DMS153 (cell line): ENCODE measurements at regions not wholly inside any gene's neighbourhood (a gene's known extent, or its start where the extent isn't known, plus 50 kb on each side); places are given as distances from the start of the nearest gene placed in this dataset.

Experiments
- DNase-seq: peaks from one replicate; lab custom pipeline; 2025; lab: John Stamatoyannopoulos, UW

DNA sequence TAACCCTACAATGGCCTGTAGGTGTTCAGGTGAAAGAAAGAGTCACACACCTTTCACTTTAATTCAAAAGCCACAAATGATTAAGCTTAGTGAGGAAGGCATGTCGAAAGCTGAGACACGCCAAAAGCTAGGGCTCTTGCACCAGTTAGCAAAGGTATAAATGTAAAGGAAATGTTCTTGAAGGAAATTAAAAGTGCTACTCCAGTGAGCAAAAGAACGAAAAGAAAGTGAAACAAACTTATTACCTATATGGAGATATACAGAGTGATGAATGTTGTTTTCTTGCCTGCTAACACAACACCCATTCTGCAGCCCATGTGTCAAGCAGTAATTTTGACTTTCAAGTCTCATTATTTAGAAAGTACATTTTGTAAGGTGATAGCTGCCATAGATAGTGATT lies 254.2 kb upstream of the SLC24A2 start:
- DNase-seq = no peak

GRCh38 chr9:20042128-20042711 lies 253.4 kb upstream of the SLC24A2 start:
- DNase-seq = no peak

- DNase-seq = no peak
These were observed 252.9 kb upstream of the SLC24A2 start for GRCh38 chr9:20041697-20042081.

DNA sequence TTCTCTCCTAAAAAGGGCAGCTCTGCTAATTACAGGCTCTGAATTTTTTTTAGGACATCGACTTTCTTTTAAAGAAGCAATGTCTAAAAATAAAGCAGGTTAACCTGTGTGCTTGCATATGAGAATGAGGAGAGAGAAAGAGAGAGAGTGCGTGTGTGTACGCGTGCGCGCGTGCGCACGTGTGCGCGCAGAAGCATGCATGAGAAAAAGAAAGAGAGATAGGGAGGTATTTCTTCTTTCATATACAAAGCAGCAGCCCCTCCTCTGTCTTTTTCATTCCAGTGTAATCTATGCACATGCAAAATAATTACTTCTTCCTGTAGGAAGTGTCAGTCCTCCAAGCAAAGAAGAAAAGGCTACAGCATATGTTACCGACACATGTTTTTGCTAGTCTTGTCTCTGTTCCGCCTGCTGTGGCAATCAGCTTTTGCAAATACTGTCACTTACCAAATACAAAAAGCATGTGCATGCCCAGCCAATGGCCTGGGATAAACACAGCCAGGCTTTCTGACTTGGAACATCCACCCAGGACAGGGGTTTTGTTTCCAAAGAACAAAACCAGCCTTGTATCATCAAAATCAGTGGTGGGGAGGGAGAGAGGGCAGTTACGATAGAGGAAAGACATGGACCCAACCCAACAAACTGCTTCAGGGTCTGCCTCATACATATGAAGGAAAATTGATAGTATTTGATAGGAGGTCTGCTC lies 252.3 kb upstream of the SLC24A2 start:
- DNase-seq = no peak

GRCh38 chr9:20037699-20038098 lies 248.9 kb upstream of the SLC24A2 start:
- no peak for DNase-seq

DNA sequence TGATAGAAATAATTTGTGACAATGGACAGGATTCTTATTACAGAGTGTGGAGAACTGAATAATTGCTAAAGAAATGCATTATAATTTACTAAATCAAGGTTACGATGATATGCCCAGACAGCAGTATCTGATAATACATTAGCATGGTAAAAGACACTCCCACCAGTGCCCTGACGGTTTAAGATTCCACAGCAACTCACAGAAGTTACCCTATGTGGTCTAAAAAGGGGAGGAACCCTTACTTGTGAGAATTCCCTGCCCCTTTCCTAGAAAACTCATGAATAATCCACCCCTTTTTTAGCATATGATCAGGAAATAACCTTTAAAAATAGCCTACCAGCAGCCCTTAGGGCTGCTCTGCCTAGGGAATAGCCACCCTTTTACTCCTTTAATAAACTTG lies 244.7 kb upstream of the SLC24A2 start:
- no peak for DNase-seq

GRCh38 chr9:20032413-20033006 lies 243.7 kb upstream of the SLC24A2 start:
- no peak for DNase-seq

GRCh38 chr9:20031836-20032235 lies 243.0 kb upstream of the SLC24A2 start:
- no peak for DNase-seq

DNA sequence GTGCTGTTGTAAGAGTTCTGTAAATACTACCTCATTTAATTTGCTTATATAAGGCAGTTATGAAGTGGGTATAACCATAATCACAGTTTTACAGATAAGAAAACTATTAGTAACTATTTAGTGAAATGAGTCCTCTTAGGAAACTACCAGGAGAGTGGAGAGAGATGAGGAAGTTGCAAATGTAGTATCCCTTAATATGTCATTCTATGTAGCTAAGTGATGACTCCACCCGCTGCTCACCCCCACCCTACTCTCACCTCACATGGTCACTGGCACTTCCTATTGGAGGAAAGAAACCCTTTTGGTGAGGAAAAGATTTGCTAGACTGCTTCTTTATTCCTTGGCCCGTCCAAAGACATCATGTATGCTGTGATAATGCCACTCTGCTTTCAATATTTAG lies 241.8 kb upstream of the SLC24A2 start:
- DNase-seq = no peak

GRCh38 chr9:20030221-20030620 lies 241.4 kb upstream of the SLC24A2 start:
- no peak for DNase-seq

GRCh38 chr9:20028849-20029231 lies 240.0 kb upstream of the SLC24A2 start:
- no peak for DNase-seq

DNA sequence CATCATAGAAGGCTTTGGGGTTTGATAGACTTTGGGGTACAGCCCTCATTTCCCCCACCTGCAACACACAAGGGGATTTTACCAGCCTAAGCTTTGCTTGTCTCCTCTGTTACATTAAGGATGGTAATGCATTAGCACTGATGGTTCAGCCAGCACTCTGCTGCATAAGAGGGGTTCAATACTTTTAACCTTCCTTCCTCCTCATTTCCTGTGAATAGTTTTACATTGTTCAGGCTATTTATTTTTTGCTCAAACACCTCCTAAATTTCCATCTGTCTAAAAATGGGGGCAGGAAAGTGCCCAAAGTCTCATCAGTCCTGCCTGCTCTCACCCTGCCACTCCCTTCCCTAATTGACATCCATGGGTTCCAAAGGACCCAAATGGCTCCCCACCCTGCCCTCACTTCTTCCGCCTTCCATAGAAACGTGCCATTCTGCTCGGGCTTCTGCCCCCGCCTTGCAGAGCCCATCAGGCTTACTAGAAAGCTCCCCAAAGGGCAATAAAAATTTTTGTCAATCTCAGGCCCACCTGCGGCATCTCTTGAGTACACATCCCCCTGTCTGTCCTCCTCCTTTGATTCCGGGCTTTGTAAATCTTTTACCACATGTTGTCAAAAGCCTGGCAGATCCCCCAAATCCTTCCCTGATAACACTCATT lies 239.5 kb upstream of the SLC24A2 start:
- DNase-seq = no peak

DNA sequence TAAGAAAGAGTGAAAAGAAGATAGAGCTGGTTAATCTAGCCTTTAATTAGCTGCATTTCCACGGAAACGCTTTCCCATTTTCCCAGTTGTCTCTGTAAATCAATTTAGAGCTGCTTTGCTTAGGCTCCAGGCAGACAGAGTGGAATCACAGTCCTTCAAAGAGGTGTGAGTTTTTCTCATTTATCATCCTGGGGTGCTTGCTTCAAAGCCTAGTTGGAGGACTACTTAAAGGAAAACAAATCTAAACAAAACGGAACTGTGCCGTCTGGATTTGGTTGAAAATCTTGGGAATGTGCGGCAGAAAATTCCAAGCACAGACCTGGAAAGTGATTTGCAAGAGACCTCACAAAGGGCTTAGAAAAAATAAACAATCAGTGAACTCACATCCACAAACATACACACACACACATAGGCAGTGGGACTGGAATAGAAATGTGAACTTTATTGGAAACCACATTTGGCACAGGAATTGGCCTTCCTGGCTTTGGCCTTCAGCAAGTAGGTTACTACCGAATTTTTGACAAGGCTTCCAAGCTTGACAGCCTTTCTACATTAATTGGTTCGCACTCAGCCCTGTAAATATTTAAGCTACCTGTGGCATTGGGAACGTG lies 235.2 kb upstream of the SLC24A2 start:
- no peak for DNase-seq

DNA sequence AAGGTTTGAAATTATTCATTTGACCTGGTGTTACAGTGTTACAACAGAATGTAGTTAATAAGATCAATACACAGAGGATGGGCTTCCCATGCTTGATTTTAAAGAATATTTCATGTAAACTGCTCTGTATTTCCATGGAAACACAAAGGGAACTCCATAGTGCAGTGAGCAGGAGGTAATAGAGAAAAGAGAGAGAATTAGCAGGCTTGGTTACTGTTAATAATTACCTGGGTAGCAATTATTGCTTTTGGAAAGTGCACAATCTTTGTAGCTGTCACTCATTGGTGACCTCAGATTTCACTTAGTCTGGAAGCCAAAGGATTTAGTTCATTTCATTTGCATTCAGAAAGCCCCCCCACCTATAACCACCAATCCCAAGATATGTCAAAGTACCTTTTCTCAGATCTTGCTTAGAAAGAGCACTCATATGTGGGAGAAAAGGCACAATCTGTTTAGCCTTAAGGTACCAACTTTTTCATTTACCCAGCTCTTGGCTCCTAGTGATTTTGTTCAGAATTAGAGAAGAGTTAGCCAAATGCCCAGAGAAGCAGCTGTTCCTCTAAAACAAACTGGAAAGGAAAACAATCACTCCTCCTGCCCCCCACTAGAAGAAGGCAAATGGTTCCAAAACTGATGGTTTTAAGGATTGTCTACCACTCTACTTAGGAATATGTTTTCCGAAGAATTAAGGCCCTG lies 234.5 kb upstream of the SLC24A2 start:
- no peak for DNase-seq

DNA sequence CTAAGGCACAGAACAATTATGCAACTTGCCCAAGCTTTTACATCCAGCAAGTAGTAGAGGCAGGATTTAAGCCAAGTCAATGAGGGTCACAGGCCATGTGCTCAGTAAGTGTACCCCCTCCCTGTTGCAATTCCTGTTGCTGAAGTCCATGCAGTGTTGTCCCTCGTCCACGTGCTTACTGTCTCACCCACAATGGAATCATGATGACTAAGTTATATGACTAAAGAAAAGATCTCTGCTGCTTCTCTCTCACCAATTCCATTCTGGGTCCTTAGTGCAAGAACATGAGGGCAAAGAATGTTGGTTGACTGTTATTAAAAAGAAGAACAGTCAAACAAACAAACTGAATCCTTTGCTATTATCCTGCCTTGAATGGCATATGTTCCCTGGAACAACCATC lies 233.6 kb upstream of the SLC24A2 start:
- DNase-seq = no peak

DNA sequence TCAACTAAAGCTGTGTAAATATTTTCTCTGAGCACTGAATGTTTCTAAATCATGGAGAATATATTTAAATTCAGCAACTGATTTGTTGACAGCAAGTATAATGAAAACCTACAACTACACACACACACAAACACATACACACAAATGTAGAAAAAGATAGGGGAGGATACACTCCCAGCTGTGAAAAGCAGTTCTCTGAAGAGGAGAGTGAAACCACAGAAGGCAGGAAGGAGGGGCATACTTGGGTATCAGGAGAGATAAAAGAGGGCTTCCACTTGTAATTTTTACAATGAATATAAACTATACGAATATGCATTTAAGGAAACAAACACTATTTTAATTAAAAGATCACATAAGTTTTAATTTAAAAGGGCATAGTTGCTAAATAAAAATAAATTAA lies 227.8 kb upstream of the SLC24A2 start:
- DNase-seq = no peak

- DNase-seq = peak; percentile 26
These were observed 226.6 kb upstream of the SLC24A2 start for GRCh38 chr9:20015427-20015931.

- DNase-seq = no peak
These were observed 225.3 kb upstream of the SLC24A2 start for GRCh38 chr9:20014168-20014567.

DNA sequence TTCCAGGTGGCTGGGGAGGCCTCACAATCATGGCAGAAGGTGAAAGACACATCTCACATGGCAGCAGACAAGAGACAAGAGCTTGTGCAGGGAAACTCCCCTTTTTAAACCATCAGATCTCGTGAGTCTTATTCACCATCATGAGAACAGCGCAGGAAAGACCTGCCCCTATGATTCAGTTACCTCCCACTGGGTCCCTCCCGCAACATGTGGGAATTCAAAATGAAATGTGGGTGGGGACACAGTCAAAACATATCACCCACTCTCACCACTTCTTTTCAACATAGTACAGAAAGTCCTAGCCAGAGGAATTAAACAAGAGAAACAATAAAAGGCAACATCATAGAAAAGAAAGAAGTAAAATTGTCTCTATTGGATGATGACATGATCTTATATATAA lies 223.4 kb upstream of the SLC24A2 start:
- no peak for DNase-seq

DNA sequence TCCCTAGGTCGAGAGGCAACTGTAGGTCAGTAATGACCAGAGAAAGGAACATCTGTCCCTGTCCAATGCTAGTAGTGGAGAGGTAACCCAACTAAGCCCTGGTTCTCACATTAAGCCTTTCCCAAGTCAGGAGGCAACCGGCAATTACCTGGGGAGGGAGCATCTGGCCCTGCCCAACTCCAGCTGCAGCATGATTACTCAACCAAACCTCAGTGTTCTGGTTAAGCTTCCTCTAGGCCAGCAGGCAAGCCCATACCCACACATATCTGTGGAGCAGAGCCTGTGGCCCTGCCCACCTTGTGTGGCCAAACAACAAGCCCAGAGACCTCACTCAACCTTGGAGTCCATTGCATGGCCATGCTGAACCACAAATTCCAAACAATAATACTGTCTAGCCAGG lies 220.8 kb upstream of the SLC24A2 start:
- DNase-seq = no peak

- no peak for DNase-seq
These were observed 213.2 kb upstream of the SLC24A2 start for GRCh38 chr9:20002011-20002410.

DNA sequence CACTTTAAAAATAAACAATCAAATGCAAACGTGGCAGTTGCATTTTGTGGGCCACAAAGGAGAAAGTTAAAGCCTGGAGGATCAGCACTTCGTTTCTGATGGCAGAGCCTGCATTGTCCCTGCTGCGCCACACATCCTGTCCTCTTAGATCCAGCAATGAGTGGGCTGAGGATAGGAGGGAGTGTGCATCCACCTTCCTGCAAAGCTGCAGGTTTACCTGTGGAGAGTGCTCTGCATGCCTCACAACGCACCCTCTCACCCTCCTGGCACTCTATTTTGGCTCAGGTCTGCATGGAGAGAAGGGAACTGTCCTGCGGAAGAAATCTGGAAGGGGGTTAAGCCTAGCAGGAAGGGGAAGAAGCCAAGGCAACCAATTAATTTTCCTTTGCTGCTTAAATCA lies 212.2 kb upstream of the SLC24A2 start:
- no peak for DNase-seq
